ENCODE measurements at regions not wholly inside any gene's neighbourhood (a gene's known extent, or its start where the extent isn't known, plus 50 kb on each side); places are given as distances from the start of the nearest gene placed in this dataset.
A peak's percentile ranks its signal among the peaks of the same experiment; 100 is the strongest.

GRCh38 chr20:22818636-22819035 lies 216.5 kb upstream of the SSTR4 start:
- no peak for ATAC-seq
- Histone ChIP-seq H3K9me3 (no peaks in the 10 kb centered on the region), H3K27ac (no peak overlapping the region), H3K4me1 (no peaks in the 10 kb centered on the region), H3K4me3 (no peak overlapping the region), H3K4me2 (no peak overlapping the region)
- no peak for TF ChIP-seq MAZ (IDR thresholded peaks at IDR 0.05; ENCODE audit: borderline replicate concordance, low read depth, low read length)
- no peak for TF ChIP-seq E2F6 (IDR thresholded peaks at IDR 0.05; ENCODE audit: borderline replicate concordance, low read depth)
- no peak for TF ChIP-seq RARB (CRISPR knock-in tag; IDR thresholded peaks at IDR 0.05)
- no peak for TF ChIP-seq ATOH8 (CRISPR knock-in tag; IDR thresholded peaks at IDR 0.05; ENCODE audit: low read depth)
- TF ChIP-seq CBX8 (IDR thresholded peaks at IDR 0.05), result no peak
- no peak for TF ChIP-seq RCOR1 (IDR thresholded peaks at IDR 0.05; ENCODE audit: low read depth, low read length)
- TF ChIP-seq KDM5A (IDR thresholded peaks at IDR 0.05), result no peak
- TF ChIP-seq POLR2AphosphoS2 (conservative IDR thresholded peaks at IDR 0.05; ENCODE audit: low read length), result no peak
- TF ChIP-seq ESRRA (IDR thresholded peaks at IDR 0.05; ENCODE audit: borderline replicate concordance, low read length), result no peak
- no peak for TF ChIP-seq PBX3 (IDR thresholded peaks at IDR 0.05)
- TF ChIP-seq REST (IDR thresholded peaks at IDR 0.05), result no peak
- TF ChIP-seq HDAC2 (IDR thresholded peaks at IDR 0.05), result no peak
- TF ChIP-seq PHF8 (IDR thresholded peaks at IDR 0.05; ENCODE audit: borderline replicate concordance, low read depth), result no peak
- TF ChIP-seq HMGXB4 (CRISPR knock-in tag; IDR thresholded peaks at IDR 0.05; ENCODE audit: borderline replicate concordance), result no peak
- no peak for TF ChIP-seq HES2 (IDR thresholded peaks at IDR 0.05)
- no peak for TF ChIP-seq HOXB13 (CRISPR knock-in tag; IDR thresholded peaks at IDR 0.05; ENCODE audit: low read depth)
- DNase-seq (ENCODE audit: low read depth in 1 of 2, low spot score in 1 of 2), result no peak
- CTCF ChIA-PET, result interaction anchor here (0.6 to 3.2 kb wide), 6 partner anchors 12 to 189 kb away, joined by 3 to 15 read pairs (median 4); no protein-coding TSS in a partner anchor
- WGBS (ENCODE audit: missing lambda C conversion rate), result 80% methylated on average over 4 of the region's 4 CpGs
- POLR2A ChIA-PET, result no interaction called here
- peak; percentile 78 for FAIRE-seq

- ATAC-seq, result no peak
- ChIA-PET CTCF (interaction anchor here (0.6 to 3.2 kb wide), 6 partner anchors 12 to 236 kb away, joined by 3 to 15 read pairs (median 4); no protein-coding TSS in a partner anchor), POLR2A (no interaction called here)
- Histone ChIP-seq H3K4me2 (no peak overlapping the region), H3K9me3 (no peaks in the 10 kb centered on the region), H3K27ac (0 out of 6 replicates have a peak overlapping the region, but pooled peaks of 1 of the 2 experiments have one; percentile 0), H3K4me3 (no peak overlapping the region), H3K4me1 (no peaks in the 10 kb centered on the region)
- 78% methylated on average over 4 of the region's 4 CpGs for WGBS (ENCODE audit: missing lambda C conversion rate)
- FAIRE-seq, result no peak
- TF ChIP-seq BHLHE40 (IDR thresholded peaks at IDR 0.05; ENCODE audit: low read depth, low read length) (no peak), EHMT2 (IDR thresholded peaks at IDR 0.05; ENCODE audit: low read depth) (no peak), HMGXB4 (CRISPR knock-in tag; IDR thresholded peaks at IDR 0.05; ENCODE audit: borderline replicate concordance) (no peak), RCOR1 (IDR thresholded peaks at IDR 0.05; ENCODE audit: low read depth, low read length) (no peak), HOXB13 (CRISPR knock-in tag; IDR thresholded peaks at IDR 0.05; ENCODE audit: low read depth) (no peak), POLR2A (IDR thresholded peaks at IDR 0.05; ENCODE audit: low read length) (no peak), FOSL2 (IDR thresholded peaks at IDR 0.05) (no peak), FOSL2 (CRISPR knock-in tag; IDR thresholded peaks at IDR 0.05) (no peak), MAX (IDR thresholded peaks at IDR 0.05) (no peak), NFE2L2 (conservative IDR thresholded peaks at IDR 0.05; ENCODE audit: low read length) (no peak), MYC (IDR thresholded peaks at IDR 0.05; ENCODE audit: borderline replicate concordance, low read length) (no peak)
- DNase-seq (ENCODE audit: low read depth in 1 of 2, low spot score in 1 of 2), result no peak
Measured at GRCh38 chr20:22819112-22819511, 216.0 kb upstream of the SSTR4 start.
